Right forelimb (tissue), 1 donor: ENCODE measurements at regions not wholly inside any gene's neighbourhood (a gene's known extent, or its start where the extent isn't known, plus 50 kb on each side); places are given as distances from the start of the nearest gene placed in this dataset.

Experiments used
- DNase-seq: peaks from one replicate; pipeline ENCODE4 v3.0.0-alpha.2; 2018

DNA sequence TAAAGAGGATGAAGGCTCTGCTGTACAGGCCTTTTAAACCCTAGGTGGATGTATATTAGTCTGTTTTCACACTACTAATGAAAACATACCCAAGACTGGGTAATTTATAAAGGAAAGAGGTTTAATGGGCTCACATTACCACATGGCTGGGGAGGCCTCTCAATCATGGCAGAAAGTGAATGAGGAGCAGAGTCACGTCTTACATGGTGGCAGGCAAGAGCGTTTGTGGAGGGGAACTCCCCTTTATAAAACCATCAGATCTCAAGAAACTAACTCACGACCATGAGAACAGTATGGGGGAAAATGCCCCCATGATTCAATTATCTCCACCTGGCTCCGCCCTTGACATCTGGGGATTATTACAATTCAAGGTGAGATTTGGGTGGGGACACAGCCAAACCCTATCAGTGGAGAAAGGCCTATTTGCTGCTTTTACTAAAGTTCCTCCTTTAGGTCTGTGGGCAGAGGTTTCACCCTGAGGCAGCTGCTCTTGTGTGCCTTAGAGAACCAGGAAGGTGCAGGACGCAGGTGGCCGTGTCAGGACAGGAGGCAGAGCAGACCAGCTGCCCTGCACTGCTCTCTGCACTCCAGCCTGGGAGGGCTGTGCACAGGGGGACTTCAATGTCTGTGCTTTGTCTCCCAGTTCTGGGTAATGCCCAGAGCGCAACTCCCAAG is 178.8 kb upstream of the HDAC4 start:
- no peak for DNase-seq

- no peak for DNase-seq
Observed at GRCh38 chr2:239579081-239579480, 178.3 kb upstream of the HDAC4 start.

DNA sequence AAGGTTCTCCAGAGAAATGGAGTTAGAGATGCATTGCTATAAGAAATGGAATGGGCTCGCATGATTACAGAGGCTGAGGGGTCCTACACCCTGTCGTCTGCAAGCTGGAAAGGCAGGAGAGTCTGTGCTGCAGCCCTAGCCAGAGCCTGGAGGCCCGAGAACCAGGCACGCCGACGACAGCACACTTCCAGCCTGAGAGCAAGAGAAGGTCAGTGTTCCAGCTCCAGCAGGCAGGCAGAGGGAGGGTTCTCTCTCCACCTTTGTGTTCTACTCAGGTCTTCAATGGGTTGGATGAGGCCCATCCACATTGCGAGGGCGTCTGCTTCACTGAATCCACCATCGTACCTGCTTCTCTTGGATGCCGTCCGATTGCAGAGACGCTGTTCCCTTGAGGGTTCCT is 177.6 kb upstream of the HDAC4 start:
- DNase-seq, result no peak

- DNase-seq, result no peak
Observed at GRCh38 chr2:239577935-239578334, 177.1 kb upstream of the HDAC4 start.

- no peak for DNase-seq
Observed at GRCh38 chr2:239576784-239577685, 176.2 kb upstream of the HDAC4 start.

GRCh38 chr2:239575931-239576445 is 175.2 kb upstream of the HDAC4 start:
- DNase-seq, result no peak

DNA sequence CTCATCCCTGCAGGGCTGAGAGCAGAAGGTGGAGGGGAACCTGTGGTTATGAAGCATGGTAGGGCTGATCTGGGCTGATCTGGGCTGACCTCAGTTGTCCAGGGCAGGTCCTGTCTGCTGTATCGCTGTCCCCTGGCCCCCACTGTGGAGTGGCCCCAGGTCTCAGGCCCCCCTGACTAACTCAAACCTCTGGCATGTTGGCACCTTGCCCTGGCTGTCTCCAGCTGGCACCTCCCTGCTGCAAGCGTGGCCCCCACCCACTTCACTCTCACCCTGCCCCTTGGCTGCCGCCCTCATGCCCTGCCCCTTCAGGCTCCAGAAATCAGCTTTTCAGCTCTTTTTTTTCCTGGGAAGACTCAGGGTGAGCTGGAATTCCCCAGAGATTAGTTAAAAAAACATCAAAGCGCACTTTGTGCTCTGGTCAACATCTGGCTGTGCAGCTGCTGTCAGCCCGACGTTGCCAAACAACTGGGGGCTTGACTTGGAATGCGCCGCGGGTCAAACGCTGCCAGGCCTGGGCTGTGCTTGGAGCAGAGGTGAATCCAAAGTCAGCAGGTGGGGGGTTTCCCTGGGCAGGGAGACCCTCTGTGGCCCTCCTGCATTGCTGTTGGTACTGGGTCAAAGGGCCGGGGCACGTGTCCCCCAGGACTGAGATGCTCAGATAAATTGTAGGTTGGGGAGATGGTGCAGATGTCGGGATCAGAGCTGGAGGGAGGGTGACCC is 173.8 kb upstream of the HDAC4 start:
- no peak for DNase-seq

GRCh38 chr2:239574054-239574433 is 173.2 kb upstream of the HDAC4 start:
- DNase-seq, result no peak

GRCh38 chr2:239570971-239571520 is 170.2 kb upstream of the HDAC4 start:
- no peak for DNase-seq

DNA sequence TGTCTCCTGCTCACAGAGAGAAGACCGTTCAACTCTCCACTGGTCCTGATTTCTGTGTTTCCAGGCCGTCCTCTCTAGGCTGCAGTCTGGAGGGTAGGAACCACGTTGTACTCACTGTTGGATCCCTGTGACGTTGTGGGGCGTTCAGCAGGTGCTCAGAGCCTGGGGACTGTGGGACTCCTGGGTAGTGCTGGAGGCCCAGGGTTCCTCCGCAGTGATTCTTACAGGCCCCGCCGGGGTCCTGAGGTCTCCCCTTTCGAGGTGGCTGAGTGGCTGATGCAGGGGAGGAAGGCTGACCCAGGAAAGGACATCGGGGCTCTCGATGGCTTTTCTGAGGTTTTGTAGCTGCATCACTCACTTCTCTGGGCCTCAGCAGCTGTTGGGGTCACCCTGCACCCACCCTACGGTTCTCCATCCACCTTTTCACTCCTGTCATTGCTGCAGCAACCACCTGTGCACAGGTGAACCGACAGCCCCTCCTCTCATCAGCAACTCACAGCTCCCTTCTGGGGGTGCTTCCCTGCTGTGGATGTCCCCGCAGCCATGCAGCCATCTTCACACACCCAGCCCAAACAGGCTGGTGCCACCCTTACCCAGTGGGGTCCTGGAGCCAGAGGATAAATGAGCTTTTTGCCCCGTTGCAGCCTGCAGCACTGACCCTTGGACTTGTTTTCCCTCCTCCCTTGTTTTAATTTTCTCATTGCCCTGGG is 169.6 kb upstream of the HDAC4 start:
- DNase-seq, result no peak

GRCh38 chr2:239569401-239570090 is 168.7 kb upstream of the HDAC4 start:
- no peak for DNase-seq

DNA sequence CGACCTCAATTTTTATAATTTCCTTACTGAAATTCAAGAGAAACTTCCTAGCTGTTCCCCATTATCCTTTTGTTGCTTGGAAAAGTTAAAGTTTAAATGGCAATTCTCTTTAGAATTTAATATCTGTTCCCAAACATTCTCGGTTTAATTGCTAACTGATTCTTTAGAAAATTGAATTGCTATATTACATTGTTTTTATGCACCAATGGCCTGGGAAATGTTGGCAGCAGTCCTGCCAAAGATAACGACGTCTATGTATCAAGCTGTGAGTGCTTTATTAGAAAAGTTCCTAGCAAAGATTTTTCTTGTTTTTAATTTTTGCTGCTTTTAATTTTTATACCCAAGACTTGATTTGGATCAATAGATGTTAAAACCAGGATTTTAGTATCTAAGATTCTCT is 167.8 kb upstream of the HDAC4 start:
- DNase-seq, result no peak

- DNase-seq, result no peak
Observed at GRCh38 chr2:239567786-239568185, 167.0 kb upstream of the HDAC4 start.

DNA sequence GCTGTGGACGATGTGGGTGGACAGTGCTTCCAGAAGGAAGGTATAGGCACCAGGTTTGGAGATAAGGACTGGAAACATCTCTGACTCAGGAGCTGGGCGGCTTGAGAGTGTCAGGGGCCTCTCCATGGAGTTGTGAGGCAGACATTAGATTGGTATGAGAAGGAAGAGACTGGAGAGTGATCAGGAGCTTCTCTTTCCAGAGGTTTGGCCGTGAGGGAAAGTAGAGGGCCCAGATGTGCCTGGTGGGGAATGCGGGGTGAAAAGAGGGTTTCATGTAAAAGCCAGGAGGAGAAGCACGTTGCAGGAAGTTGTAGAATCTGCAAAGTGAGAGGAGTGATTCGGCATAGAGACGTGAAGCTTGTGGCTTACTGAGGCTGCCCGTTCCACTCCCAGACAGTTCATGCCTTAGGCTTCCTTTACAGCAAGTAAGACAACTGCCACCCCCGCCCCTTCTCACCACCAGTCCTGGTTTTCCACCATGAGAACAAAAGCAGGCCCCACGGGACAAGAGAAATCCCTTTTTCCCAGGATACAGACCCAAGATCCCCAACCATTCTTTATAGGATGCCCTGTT is 166.3 kb upstream of the HDAC4 start:
- DNase-seq, result no peak

DNA sequence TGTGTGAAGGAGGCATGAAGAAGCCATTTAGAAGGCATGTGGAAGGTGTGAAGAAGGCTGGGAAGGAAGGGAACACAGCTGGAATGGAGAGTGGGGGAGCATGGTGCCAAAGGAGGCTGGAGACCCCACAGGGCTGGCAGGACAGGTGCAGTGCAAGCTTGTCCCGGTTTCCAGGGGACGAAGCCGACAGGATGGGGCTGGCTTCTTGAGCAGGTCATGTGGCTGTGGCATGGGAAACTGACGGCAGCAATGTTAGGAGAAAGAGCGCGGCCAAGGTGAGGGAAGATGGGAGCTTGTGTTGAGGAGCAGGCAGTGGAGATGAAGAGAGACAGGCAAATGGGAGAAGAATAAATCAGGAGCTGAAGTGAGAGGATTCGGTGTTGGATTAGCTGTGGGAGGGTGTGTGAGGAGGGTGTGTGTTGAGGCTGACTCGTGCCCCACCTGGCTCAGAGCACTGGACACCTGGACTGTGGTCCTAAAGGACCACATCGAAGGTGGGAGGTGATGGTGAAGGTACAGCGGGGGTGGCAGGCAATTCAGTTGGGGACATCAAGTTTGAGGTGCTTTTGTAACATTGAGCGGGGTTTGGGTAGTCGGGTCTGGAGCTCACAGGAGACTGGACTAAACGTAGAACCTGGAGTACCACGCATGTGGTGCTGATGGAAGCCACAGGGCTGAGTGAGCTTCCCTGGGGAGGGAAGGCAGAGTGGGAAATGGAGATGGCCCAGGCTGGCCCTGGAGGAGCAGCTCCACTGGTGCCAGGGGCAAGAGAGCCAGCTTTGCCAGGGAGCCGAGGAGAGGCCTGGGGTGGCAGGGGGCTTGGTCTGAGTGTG is 165.6 kb upstream of the HDAC4 start:
- DNase-seq, result no peak

- DNase-seq, result no peak
Observed at GRCh38 chr2:239564587-239564986, 163.8 kb upstream of the HDAC4 start.

GRCh38 chr2:239563561-239563960 is 162.7 kb upstream of the HDAC4 start:
- DNase-seq, result peak; percentile 22

GRCh38 chr2:239561446-239562001 is 160.7 kb upstream of the HDAC4 start:
- peak; percentile 75 for DNase-seq

- no peak for DNase-seq
Observed at GRCh38 chr2:239559417-239560261, 158.8 kb upstream of the HDAC4 start.
